ENCODE measurements at regions not wholly inside any gene's neighbourhood (a gene's known extent, or its start where the extent isn't known, plus 50 kb on each side); places are given as distances from the start of the nearest gene placed in this dataset.

- no peak for DNase-seq (ENCODE audit: extremely low read depth, low read depth)
Measured at GRCh38 chr2:22215517-22215916, 1091.7 kb downstream of the TDRD15 start.

GRCh38 chr2:22217881-22218280 is 1094.1 kb downstream of the TDRD15 start:
- DNase-seq (ENCODE audit: extremely low read depth, low read depth): no peak
- no peak for TF ChIP-seq CTCF (IDR thresholded peaks at IDR 0.05; ENCODE audit: low read depth, low read length)

More at GRCh38 chr2:22215517-22215916, 1091.7 kb downstream of the TDRD15 start:
- TF ChIP-seq CTCF (IDR thresholded peaks at IDR 0.05; ENCODE audit: low read depth, low read length): no peak

- no peak for DNase-seq (ENCODE audit: extremely low read depth, low read depth)
- no peak for TF ChIP-seq CTCF (IDR thresholded peaks at IDR 0.05; ENCODE audit: low read depth, low read length)
Measured at GRCh38 chr2:22221006-22221405, 1097.2 kb downstream of the TDRD15 start.

GRCh38 chr2:22238967-22239366 is 1115.2 kb downstream of the TDRD15 start:
- TF ChIP-seq CTCF (IDR thresholded peaks at IDR 0.05; ENCODE audit: low read depth, low read length): no peak
- DNase-seq (ENCODE audit: extremely low read depth, low read depth): no peak

- DNase-seq (ENCODE audit: extremely low read depth, low read depth): no peak
- TF ChIP-seq CTCF (IDR thresholded peaks at IDR 0.05; ENCODE audit: low read depth, low read length): no peak
Measured at GRCh38 chr2:22247466-22247865, 1123.7 kb downstream of the TDRD15 start.

GRCh38 chr2:22248851-22249250 is 1125.1 kb downstream of the TDRD15 start:
- no peak for DNase-seq (ENCODE audit: extremely low read depth, low read depth)
- TF ChIP-seq CTCF (IDR thresholded peaks at IDR 0.05; ENCODE audit: low read depth, low read length): no peak

GRCh38 chr2:22253171-22253570 is 1129.4 kb downstream of the TDRD15 start:
- DNase-seq (ENCODE audit: extremely low read depth, low read depth): no peak
- no peak for TF ChIP-seq CTCF (IDR thresholded peaks at IDR 0.05; ENCODE audit: low read depth, low read length)
